ENCODE measurements at regions not wholly inside any gene's neighbourhood (a gene's known extent, or its start where the extent isn't known, plus 50 kb on each side); places are given as distances from the start of the nearest gene placed in this dataset.
"Not testable (repeated sequence)": the region's sequence is repeated elsewhere in the genome, so short reads cannot be mapped to it uniquely, and the experiment has no call there.

DNA sequence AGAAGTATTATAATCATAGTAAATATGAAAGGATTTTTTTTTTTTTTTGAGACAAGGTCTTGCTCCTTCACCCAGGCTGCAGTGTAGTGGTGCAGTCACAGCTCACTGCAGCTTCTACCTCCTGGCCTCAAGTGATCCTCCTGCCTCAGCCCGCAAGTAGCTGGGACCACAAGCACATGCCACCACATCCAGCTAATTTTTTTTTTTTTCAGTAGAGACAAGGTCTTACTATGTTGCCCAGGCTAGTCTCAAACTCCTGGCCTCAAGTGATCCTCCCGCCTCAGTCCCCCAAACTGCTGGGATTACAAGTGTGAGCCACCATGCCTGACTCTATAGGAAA lies 86.2 kb upstream of the FOXN2 start:
- no peak overlapping the region for H3K27ac ChIP-seq (ENCODE audit: low read length)
- H3K36me3 ChIP-seq (ENCODE audit: control insufficient read depth in 2 of 2, extremely low read depth in 1 of 2, insufficient read depth in 1 of 2, low read length in 1 of 2): no peaks in the 10 kb centered on the region
- ChIA-PET CTCF (interaction anchor here (0.6 to 0.7 kb wide), 3 partner anchors 246 to 387 kb away, joined by 3 to 7 read pairs (median 4); no protein-coding TSS in a partner anchor), POLR2A (no interaction called here)
- H3K9me3 ChIP-seq: no peaks in the 10 kb centered on the region
- no peak for ATAC-seq (replicated peaks in 1 of 4)
- DNase-seq: no peak
- Mint-ChIP-seq H3K27me3 (no peaks in the 10 kb centered on the region), H3K27ac (no peak overlapping the region), H3K4me1 (peaks cover 0 to 11% (median 0%) of the 10 kb centered on the region in 3 donors), H3K9me3 (peaks cover 0 to 5% (median 0%) of the 10 kb centered on the region in 3 donors), H3K36me3 (no peaks in the 10 kb centered on the region), H3K4me3 (no peak overlapping the region)
- no peaks in the 10 kb centered on the region for H3K27me3 ChIP-seq (replicated peaks in 1 of 2; ENCODE audit: control insufficient read depth in 2 of 2, extremely low read depth in 1 of 2, insufficient read depth in 2 of 2, low read length in 1 of 2)
- no peak overlapping the region for H3K4me3 ChIP-seq (ENCODE audit: control insufficient read depth in 1 of 2, extremely low read depth in 1 of 2, low read length in 1 of 2)
- WGBS (ENCODE audit: insufficient coverage): 92% methylated on average over 2 of the region's 2 CpGs
- no peaks in the 10 kb centered on the region for H3K4me1 ChIP-seq (ENCODE audit: control insufficient read depth in 1 of 2, extremely low read depth in 1 of 2, insufficient read depth in 2 of 2, low read length in 2 of 2)

- H3K27me3 Mint-ChIP-seq: no peaks in the 10 kb centered on the region
- H3K36me3 Mint-ChIP-seq: no peaks in the 10 kb centered on the region
- H3K9me3 Mint-ChIP-seq: no peaks in the 10 kb centered on the region
- POLR2A ChIA-PET: no interaction called here
- Histone ChIP-seq H3K36me3 (ENCODE audit: control insufficient read depth in 2 of 2, extremely low read depth in 1 of 2, insufficient read depth in 1 of 2, low read length in 1 of 2) (no peaks in the 10 kb centered on the region), H3K9me3 (no peaks in the 10 kb centered on the region), H3K4me1 (ENCODE audit: control insufficient read depth in 1 of 2, extremely low read depth in 1 of 2, insufficient read depth in 2 of 2, low read length in 2 of 2) (no peaks in the 10 kb centered on the region), H3K27me3 (replicated peaks in 1 of 2; ENCODE audit: control insufficient read depth in 2 of 2, extremely low read depth in 1 of 2, insufficient read depth in 2 of 2, low read length in 1 of 2) (no peaks in the 10 kb centered on the region), H3K4me3 (ENCODE audit: control insufficient read depth in 1 of 2, extremely low read depth in 1 of 2, low read length in 1 of 2) (no peak overlapping the region), H3K27ac (ENCODE audit: low read length) (no peak overlapping the region)
- DNase-seq: no peak
- H3K4me3 Mint-ChIP-seq: no peak overlapping the region
- peaks cover 0 to 11% (median 0%) of the 10 kb centered on the region in 3 donors for H3K4me1 Mint-ChIP-seq
- CTCF ChIA-PET: no interaction called here
- no peak overlapping the region for H3K27ac Mint-ChIP-seq
- 100% methylated on average over 3 of the region's 5 CpGs for WGBS (ENCODE audit: insufficient coverage)
- ATAC-seq (replicated peaks in 1 of 4): no peak
These were observed 85.4 kb upstream of the FOXN2 start for GRCh38 chr2:48229063-48229462.

GRCh38 chr2:48230834-48231233 lies 83.6 kb upstream of the FOXN2 start:
- ATAC-seq (replicated peaks in 1 of 4) (no peak), DNase-seq (no peak)
- WGBS (ENCODE audit: insufficient coverage): no CpG with 5 or more reads among the region's 3 CpGs
- Mint-ChIP-seq H3K4me3 (no peak overlapping the region), H3K4me1 (peaks cover 5 to 16% (median 6%) of the 10 kb centered on the region in 3 donors), H3K27me3 (no peaks in the 10 kb centered on the region), H3K9me3 (no peaks in the 10 kb centered on the region), H3K27ac (no peak overlapping the region), H3K36me3 (no peaks in the 10 kb centered on the region)
- H3K27me3 ChIP-seq (replicated peaks in 1 of 2; ENCODE audit: control insufficient read depth in 2 of 2, extremely low read depth in 1 of 2, insufficient read depth in 2 of 2, low read length in 1 of 2): no peaks in the 10 kb centered on the region
- ChIA-PET POLR2A (interaction anchor here in 1 of 2 donors (0.6 kb wide), 1 partner anchor 501 kb away, joined by 5 read pairs; no protein-coding TSS in a partner anchor), CTCF (interaction anchor here in 1 of 2 donors (0.7 kb wide), 1 partner anchor 40 kb away, joined by 8 read pairs; no protein-coding TSS in a partner anchor)
- H3K4me1 ChIP-seq (ENCODE audit: control insufficient read depth in 1 of 2, extremely low read depth in 1 of 2, insufficient read depth in 2 of 2, low read length in 2 of 2): peaks cover 0 to 6% of the 10 kb centered on the region in 2 experiments
- H3K4me3 ChIP-seq (ENCODE audit: control insufficient read depth in 1 of 2, extremely low read depth in 1 of 2, low read length in 1 of 2): no peak overlapping the region
- H3K27ac ChIP-seq (ENCODE audit: low read length): no peak overlapping the region
- no peaks in the 10 kb centered on the region for H3K36me3 ChIP-seq (ENCODE audit: control insufficient read depth in 2 of 2, extremely low read depth in 1 of 2, insufficient read depth in 1 of 2, low read length in 1 of 2)
- no peaks in the 10 kb centered on the region for H3K9me3 ChIP-seq

DNA sequence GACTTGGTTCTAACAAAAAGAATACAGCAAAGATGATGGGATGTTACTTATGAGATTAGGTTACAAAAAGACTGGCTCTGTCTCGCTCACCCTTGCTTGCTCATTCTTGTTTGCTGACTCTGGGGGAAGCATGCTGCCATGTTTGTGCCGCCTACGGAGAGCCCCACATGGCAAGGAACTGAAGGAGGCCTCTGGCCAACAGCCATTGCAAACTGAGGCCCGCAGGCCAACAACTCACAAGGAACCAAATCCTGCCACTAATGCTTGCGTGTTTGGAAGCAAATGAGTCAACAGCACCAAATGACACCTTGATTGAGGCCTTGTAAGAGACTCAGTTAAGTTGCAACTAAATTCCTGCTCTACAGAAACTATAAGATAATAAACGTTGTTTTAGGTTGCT lies 82.1 kb upstream of the FOXN2 start:
- ChIA-PET POLR2A (no interaction called here), CTCF (no interaction called here)
- H3K4me1 Mint-ChIP-seq: peaks cover 14 to 25% (median 17%) of the 10 kb centered on the region in 3 donors
- peaks cover 6 to 15% of the 10 kb centered on the region in 2 experiments for H3K4me1 ChIP-seq (ENCODE audit: control insufficient read depth in 1 of 2, extremely low read depth in 1 of 2, insufficient read depth in 2 of 2, low read length in 2 of 2)
- DNase-seq: no peak
- no peaks in the 10 kb centered on the region for H3K27me3 Mint-ChIP-seq
- H3K27ac Mint-ChIP-seq: peak overlapping the region in 1 of 2 donors; percentile 16
- no peaks in the 10 kb centered on the region for H3K9me3 ChIP-seq
- H3K4me3 ChIP-seq (ENCODE audit: control insufficient read depth in 1 of 2, extremely low read depth in 1 of 2, low read length in 1 of 2): no peak overlapping the region
- H3K27me3 ChIP-seq (replicated peaks in 1 of 2; ENCODE audit: control insufficient read depth in 2 of 2, extremely low read depth in 1 of 2, insufficient read depth in 2 of 2, low read length in 1 of 2): no peaks in the 10 kb centered on the region
- no peaks in the 10 kb centered on the region for H3K36me3 Mint-ChIP-seq
- no peak overlapping the region for H3K27ac ChIP-seq (ENCODE audit: low read length)
- H3K36me3 ChIP-seq (ENCODE audit: control insufficient read depth in 2 of 2, extremely low read depth in 1 of 2, insufficient read depth in 1 of 2, low read length in 1 of 2): no peaks in the 10 kb centered on the region
- no peaks in the 10 kb centered on the region for H3K9me3 Mint-ChIP-seq
- WGBS (ENCODE audit: insufficient coverage): 100% methylated on average over 4 of the region's 6 CpGs
- H3K4me3 Mint-ChIP-seq: no peak overlapping the region
- ATAC-seq (replicated peaks in 1 of 4): no peak

- no peaks in the 10 kb centered on the region for H3K27me3 ChIP-seq (replicated peaks in 1 of 2; ENCODE audit: control insufficient read depth in 2 of 2, extremely low read depth in 1 of 2, insufficient read depth in 2 of 2, low read length in 1 of 2)
- H3K4me3 ChIP-seq (ENCODE audit: control insufficient read depth in 1 of 2, extremely low read depth in 1 of 2, low read length in 1 of 2): no peak overlapping the region
- ChIA-PET CTCF (no interaction called here), POLR2A (no interaction called here)
- H3K27ac Mint-ChIP-seq: peak overlapping the region in 1 of 2 donors; percentile 28
- DNase-seq: no peak
- H3K4me3 Mint-ChIP-seq: no peak overlapping the region
- H3K9me3 Mint-ChIP-seq: no peaks in the 10 kb centered on the region
- no peaks in the 10 kb centered on the region for H3K36me3 Mint-ChIP-seq
- no CpG with 5 or more reads among the region's 1 CpG for WGBS (ENCODE audit: insufficient coverage)
- no peak for ATAC-seq (replicated peaks in 1 of 4)
- no peaks in the 10 kb centered on the region for H3K36me3 ChIP-seq (ENCODE audit: control insufficient read depth in 2 of 2, extremely low read depth in 1 of 2, insufficient read depth in 1 of 2, low read length in 1 of 2)
- H3K9me3 ChIP-seq: no peaks in the 10 kb centered on the region
- peaks cover 6 to 15% of the 10 kb centered on the region in 2 experiments for H3K4me1 ChIP-seq (ENCODE audit: control insufficient read depth in 1 of 2, extremely low read depth in 1 of 2, insufficient read depth in 2 of 2, low read length in 2 of 2)
- no peak overlapping the region for H3K27ac ChIP-seq (ENCODE audit: low read length)
- H3K27me3 Mint-ChIP-seq: no peaks in the 10 kb centered on the region
- H3K4me1 Mint-ChIP-seq: peaks cover 14 to 22% (median 17%) of the 10 kb centered on the region in 3 donors
These were observed 81.5 kb upstream of the FOXN2 start for GRCh38 chr2:48233005-48233404.

GRCh38 chr2:48233824-48234223 lies 80.7 kb upstream of the FOXN2 start:
- H3K4me3 Mint-ChIP-seq; H3K9me3 ChIP-seq; ATAC-seq (replicated peaks in 1 of 4); H3K36me3 Mint-ChIP-seq; H3K27me3 Mint-ChIP-seq; H3K27ac ChIP-seq (ENCODE audit: low read length); H3K36me3 ChIP-seq (ENCODE audit: control insufficient read depth in 2 of 2, extremely low read depth in 1 of 2, insufficient read depth in 1 of 2, low read length in 1 of 2); POLR2A ChIA-PET; H3K9me3 Mint-ChIP-seq; H3K27me3 ChIP-seq (replicated peaks in 1 of 2; ENCODE audit: control insufficient read depth in 2 of 2, extremely low read depth in 1 of 2, insufficient read depth in 2 of 2, low read length in 1 of 2); CTCF ChIA-PET; H3K27ac Mint-ChIP-seq; DNase-seq; H3K4me3 ChIP-seq (ENCODE audit: control insufficient read depth in 1 of 2, extremely low read depth in 1 of 2, low read length in 1 of 2): not testable (repeated sequence)
- peaks cover 14 to 21% (median 17%) of the 10 kb centered on the region in 3 donors for H3K4me1 Mint-ChIP-seq
- H3K4me1 ChIP-seq (ENCODE audit: control insufficient read depth in 1 of 2, extremely low read depth in 1 of 2, insufficient read depth in 2 of 2, low read length in 2 of 2): peaks cover 6 to 15% of the 10 kb centered on the region in 2 experiments
- WGBS (ENCODE audit: insufficient coverage): no CpG with 5 or more reads among the region's 5 CpGs

- peak overlapping the region in 1 of 2 donors; percentile 56 for H3K27ac Mint-ChIP-seq
- CTCF ChIA-PET: no interaction called here
- Histone ChIP-seq H3K4me1 (ENCODE audit: control insufficient read depth in 1 of 2, extremely low read depth in 1 of 2, insufficient read depth in 2 of 2, low read length in 2 of 2) (peaks cover 6 to 15% of the 10 kb centered on the region in 2 experiments), H3K27ac (ENCODE audit: low read length) (no peak overlapping the region), H3K36me3 (ENCODE audit: control insufficient read depth in 2 of 2, extremely low read depth in 1 of 2, insufficient read depth in 1 of 2, low read length in 1 of 2) (no peaks in the 10 kb centered on the region), H3K27me3 (replicated peaks in 1 of 2; ENCODE audit: control insufficient read depth in 2 of 2, extremely low read depth in 1 of 2, insufficient read depth in 2 of 2, low read length in 1 of 2) (no peaks in the 10 kb centered on the region), H3K4me3 (ENCODE audit: control insufficient read depth in 1 of 2, extremely low read depth in 1 of 2, low read length in 1 of 2) (no peak overlapping the region), H3K9me3 (no peaks in the 10 kb centered on the region)
- H3K4me1 Mint-ChIP-seq: peaks cover 14 to 21% (median 17%) of the 10 kb centered on the region in 3 donors
- H3K36me3 Mint-ChIP-seq: no peaks in the 10 kb centered on the region
- H3K27me3 Mint-ChIP-seq: no peaks in the 10 kb centered on the region
- H3K4me3 Mint-ChIP-seq: no peak overlapping the region
- POLR2A ChIA-PET: interaction anchor here in 1 of 2 donors (0.6 kb wide), 1 partner anchor 207 kb away, joined by 5 read pairs; no protein-coding TSS in a partner anchor
- WGBS (ENCODE audit: insufficient coverage): no CpG with 5 or more reads among the region's 5 CpGs
- H3K9me3 Mint-ChIP-seq: peaks cover 0 to 3% (median 3%) of the 10 kb centered on the region in 3 donors
- no peak for ATAC-seq (replicated peaks in 1 of 4)
- DNase-seq: no peak
These were observed 79.4 kb upstream of the FOXN2 start for GRCh38 chr2:48235076-48235475.

All from T-cell (primary cell).